ENCODE measurements at regions not wholly inside any gene's neighbourhood (a gene's known extent, or its start where the extent isn't known, plus 50 kb on each side); places are given as distances from the start of the nearest gene placed in this dataset.

- TF ChIP-seq CTCF (IDR thresholded peaks at IDR 0.05) (no peak), POLR2A (IDR thresholded peaks at IDR 0.05) (no peak)
Observed at GRCh38 chr18:59086522-59086921, 53.2 kb upstream of the SEC11C start.

Data from heart left ventricle (tissue), 13 donors.